GM23338 (cell line): ENCODE measurements at regions not wholly inside any gene's neighbourhood (a gene's known extent, or its start where the extent isn't known, plus 50 kb on each side); places are given as distances from the start of the nearest gene placed in this dataset.

Experiments
- ATAC-seq: fragments of 200-7000 bp; cut with Tn5 transposase; 3 replicates; pipeline ENCODE4 v1.9.1; 2020
- DNase-seq: peaks from one replicate; pipeline ENCODE4 v3.0.0-alpha.2; 2015; ENCODE audit warnings: low spot score
- H2AFZ ChIP-seq: fragments of 200-600 bp; sonication (generic); 2 replicates; pipeline ENCODE4 v1.8.0; 2016; ENCODE audit warnings: antibody characterized with exemption, mild to moderate bottlenecking, moderate library complexity
- H3F3A ChIP-seq: fragments of 200-600 bp; sonication (generic); replicated peaks from 2 replicates; pipeline ENCODE4 v1.8.0; 2017; ENCODE audit warnings: antibody characterized with exemption, mixed run types, low read depth
- H3K27ac ChIP-seq: fragments of 200-600 bp; sonication (generic); 2 replicates; pipeline ENCODE4 v1.6.1; 2016; ENCODE audit warnings: low read depth
- H3K27me3 ChIP-seq: fragments of 200-600 bp; sonication (generic); 2 replicates; pipeline ENCODE4 v1.8.0; 2016; ENCODE audit warnings: mild to moderate bottlenecking, mixed run types, moderate library complexity; ENCODE audit not compliant: insufficient read depth
- H3K36me3 ChIP-seq: fragments of 200-600 bp; sonication (generic); 2 replicates; pipeline ENCODE4 v1.8.0; 2016; ENCODE audit warnings: mild to moderate bottlenecking; ENCODE audit not compliant: insufficient read depth
- H3K4me1 ChIP-seq: fragments of 200-600 bp; sonication (generic); 2 replicates; pipeline ENCODE4 v1.8.0; 2016; ENCODE audit warnings: mild to moderate bottlenecking, moderate library complexity; ENCODE audit not compliant: insufficient read depth
- H3K4me2 ChIP-seq: fragments of 200-600 bp; sonication (generic); 2 replicates; pipeline ENCODE4 v1.7.1; 2017; ENCODE audit warnings: mixed run types
- H3K4me3 ChIP-seq: fragments of 200-600 bp; sonication (generic); 2 replicates; pipeline ENCODE4 v1.6.1; 2016; ENCODE audit warnings: mixed run types
- H3K79me2 ChIP-seq: fragments of 200-600 bp; sonication (generic); replicated peaks from 2 replicates; pipeline ENCODE4 v1.8.0; 2017; ENCODE audit warnings: mild to moderate bottlenecking; ENCODE audit not compliant: insufficient read depth
- H3K9me2 ChIP-seq: fragments of 200-600 bp; sonication (generic); 2 replicates; pipeline ENCODE4 v1.8.0; 2017; ENCODE audit not compliant: insufficient read depth
- H4K20me1 ChIP-seq: fragments of 200-600 bp; sonication (generic); replicated peaks from 2 replicates; pipeline ENCODE4 v1.8.0; 2017; ENCODE audit warnings: mild to moderate bottlenecking; ENCODE audit not compliant: insufficient read depth
- H3K27ac Mint-ChIP-seq: 2 replicates; pipeline ENCODE4 v1.8.0; 2020; ENCODE audit warnings: inconsistent platforms, mild to moderate bottlenecking, moderate library complexity, mixed read lengths
- H3K27me3 Mint-ChIP-seq: 3 replicates; pipeline ENCODE4 v1.8.0; 2022; ENCODE audit warnings: low read depth, mild to moderate bottlenecking, moderate library complexity, mixed read lengths, inconsistent platforms; ENCODE audit not compliant: insufficient read depth, poor library complexity
- H3K36me3 Mint-ChIP-seq: 3 replicates; pipeline ENCODE4 v1.8.0; 2021; ENCODE audit warnings: low read depth, mild to moderate bottlenecking, inconsistent platforms, moderate library complexity, mixed read lengths
- H3K4me1 Mint-ChIP-seq: 3 replicates; pipeline ENCODE4 v1.8.0; 2020; ENCODE audit warnings: mild to moderate bottlenecking, inconsistent platforms, mixed read lengths
- H3K4me3 Mint-ChIP-seq: 3 replicates; pipeline ENCODE4 v1.8.0; 2021; ENCODE audit warnings: moderate library complexity, mild to moderate bottlenecking, inconsistent platforms, mixed read lengths
- H3K9me3 Mint-ChIP-seq: 3 replicates; pipeline ENCODE4 v1.8.0; 2020; ENCODE audit warnings: moderate library complexity, mild to moderate bottlenecking, inconsistent platforms, mixed read lengths
- CREB1 ChIP-seq: fragments of 250-450 bp; sonication (Bioruptor Pico); IDR thresholded peaks from 2 replicates; pipeline ENCODE4 v1.5.0; 2020; ENCODE audit warnings: low read depth, mild to moderate bottlenecking, moderate library complexity
- CTCF ChIP-seq, 2 experiments: fragments of 200-600 bp in 1 of 2; sonication (generic) in 1 of 2; conservative IDR thresholded peaks; 2 replicates each; pipeline versions ENCODE4 v1.5.1 to v1.6.1; 2016 to 2017; ENCODE audit warnings: antibody characterized with exemption in 2 of 2, low read depth in 2 of 2, mild to moderate bottlenecking in 2 of 2, moderate library complexity in 1 of 2
- ETS1 ChIP-seq: IDR thresholded peaks from 2 replicates; pipeline ENCODE4 v1.6.1; 2016; ENCODE audit warnings: antibody characterized with exemption
- EZH2 ChIP-seq: fragments of 200-600 bp; sonication (generic); IDR thresholded peaks from one replicate; pipeline ENCODE4 v1.8.0; 2017; ENCODE audit warnings: antibody characterized with exemption, mild to moderate bottlenecking, low read depth; ENCODE audit not compliant: unreplicated experiment
- EZH2phosphoT487 ChIP-seq: fragments of 200-600 bp; sonication (generic); IDR thresholded peaks from one replicate; pipeline ENCODE4 v1.8.1; 2018; ENCODE audit warnings: antibody characterized with exemption; ENCODE audit not compliant: unreplicated experiment
- JUNB ChIP-seq: IDR thresholded peaks from one replicate; pipeline ENCODE4 v1.6.1; 2016; ENCODE audit warnings: antibody characterized with exemption; ENCODE audit not compliant: unreplicated experiment
- NANOG ChIP-seq: IDR thresholded peaks from 2 replicates; pipeline ENCODE4 v1.6.1; 2016; ENCODE audit warnings: antibody characterized with exemption, borderline replicate concordance
- POLR2AphosphoS5 ChIP-seq: IDR thresholded peaks from 2 replicates; pipeline ENCODE4 v1.6.1; 2016; ENCODE audit warnings: antibody characterized with exemption, low read depth
- STAT1 ChIP-seq: IDR thresholded peaks from one replicate; pipeline ENCODE4 v1.6.1; 2016; ENCODE audit warnings: antibody characterized with exemption; ENCODE audit not compliant: unreplicated experiment
- ZNF114 ChIP-seq: fragments of 250-450 bp; sonication (Bioruptor Pico); IDR thresholded peaks from 2 replicates; pipeline ENCODE4 v1.5.0; 2020; ENCODE audit warnings: mild to moderate bottlenecking, moderate library complexity
- ZNF331 ChIP-seq: fragments of 250-450 bp; sonication (Bioruptor Pico); IDR thresholded peaks from 2 replicates; pipeline ENCODE4 v1.5.0; 2020; ENCODE audit warnings: low read depth, mild to moderate bottlenecking, moderate library complexity
- ZNF462 ChIP-seq: fragments of 250-450 bp; sonication (Bioruptor Pico); IDR thresholded peaks from 2 replicates; pipeline ENCODE4 v1.5.0; 2020; ENCODE audit warnings: mild to moderate bottlenecking, moderate library complexity
- TF ChIP-seq, protein P1 (sequence below): IDR thresholded peaks from one replicate; pipeline ENCODE4 v1.6.1; 2018; ENCODE audit warnings: antibody characterized with exemption; ENCODE audit not compliant: unreplicated experiment

DNA sequence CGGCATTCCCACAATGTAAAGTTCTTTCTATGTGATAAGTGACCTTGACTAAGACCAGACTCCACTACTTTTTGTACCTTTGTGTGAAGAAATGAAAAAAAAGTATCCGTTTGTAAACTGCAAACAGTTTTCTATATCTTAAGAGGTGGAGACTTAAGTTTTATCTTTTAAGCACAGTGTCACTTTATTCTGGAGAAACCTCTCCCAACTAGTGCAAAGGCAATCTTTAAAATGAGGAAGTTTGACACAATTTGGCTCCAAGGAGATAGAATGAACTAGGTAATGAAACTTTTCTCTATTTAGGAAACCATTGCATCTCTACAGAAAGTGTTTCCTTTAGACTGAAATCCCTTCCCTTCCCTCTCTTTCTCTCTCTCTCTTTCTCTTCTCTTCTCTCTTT is 122.9 kb downstream of the SAMD9 start:
- peaks cover 17% of the 10 kb centered on the region for H3K4me1 Mint-ChIP-seq
- H3K27ac ChIP-seq = no peak overlapping the region
- peaks cover 13% of the 10 kb centered on the region for H3K27me3 Mint-ChIP-seq
- no peaks in the 10 kb centered on the region for H3K79me2 ChIP-seq
- TF ChIP-seq JUNB (no peak), POLR2AphosphoS5 (no peak), CTCF (conservative IDR thresholded peaks at IDR 0.05; ENCODE audit: low read depth in 2 of 2) (no peak), ZNF331 (CRISPR knock-in tag) (no peak), ZNF114 (CRISPR knock-in tag) (no peak), ETS1 (no peak), STAT1 (no peak), ZNF462 (CRISPR knock-in tag) (no peak), NANOG (no peak), EZH2 (no peak), CREB1 (no peak), EZH2phosphoT487 (no peak)
- TF ChIP-seq, protein P1, sequence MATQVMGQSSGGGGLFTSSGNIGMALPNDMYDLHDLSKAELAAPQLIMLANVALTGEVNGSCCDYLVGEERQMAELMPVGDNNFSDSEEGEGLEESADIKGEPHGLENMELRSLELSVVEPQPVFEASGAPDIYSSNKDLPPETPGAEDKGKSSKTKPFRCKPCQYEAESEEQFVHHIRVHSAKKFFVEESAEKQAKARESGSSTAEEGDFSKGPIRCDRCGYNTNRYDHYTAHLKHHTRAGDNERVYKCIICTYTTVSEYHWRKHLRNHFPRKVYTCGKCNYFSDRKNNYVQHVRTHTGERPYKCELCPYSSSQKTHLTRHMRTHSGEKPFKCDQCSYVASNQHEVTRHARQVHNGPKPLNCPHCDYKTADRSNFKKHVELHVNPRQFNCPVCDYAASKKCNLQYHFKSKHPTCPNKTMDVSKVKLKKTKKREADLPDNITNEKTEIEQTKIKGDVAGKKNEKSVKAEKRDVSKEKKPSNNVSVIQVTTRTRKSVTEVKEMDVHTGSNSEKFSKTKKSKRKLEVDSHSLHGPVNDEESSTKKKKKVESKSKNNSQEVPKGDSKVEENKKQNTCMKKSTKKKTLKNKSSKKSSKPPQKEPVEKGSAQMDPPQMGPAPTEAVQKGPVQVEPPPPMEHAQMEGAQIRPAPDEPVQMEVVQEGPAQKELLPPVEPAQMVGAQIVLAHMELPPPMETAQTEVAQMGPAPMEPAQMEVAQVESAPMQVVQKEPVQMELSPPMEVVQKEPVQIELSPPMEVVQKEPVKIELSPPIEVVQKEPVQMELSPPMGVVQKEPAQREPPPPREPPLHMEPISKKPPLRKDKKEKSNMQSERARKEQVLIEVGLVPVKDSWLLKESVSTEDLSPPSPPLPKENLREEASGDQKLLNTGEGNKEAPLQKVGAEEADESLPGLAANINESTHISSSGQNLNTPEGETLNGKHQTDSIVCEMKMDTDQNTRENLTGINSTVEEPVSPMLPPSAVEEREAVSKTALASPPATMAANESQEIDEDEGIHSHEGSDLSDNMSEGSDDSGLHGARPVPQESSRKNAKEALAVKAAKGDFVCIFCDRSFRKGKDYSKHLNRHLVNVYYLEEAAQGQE = no peak
- H2AFZ ChIP-seq = no peak overlapping the region
- H3K4me2 ChIP-seq = no peak overlapping the region
- ATAC-seq (no peak), DNase-seq (no peak)
- H3K4me1 ChIP-seq = peaks cover 20% of the 10 kb centered on the region
- H3F3A ChIP-seq = no peaks in the 10 kb centered on the region
- no peaks in the 10 kb centered on the region for H3K36me3 ChIP-seq
- H3K9me2 ChIP-seq = no peaks in the 10 kb centered on the region
- no peak overlapping the region for H3K4me3 Mint-ChIP-seq
- H3K9me3 Mint-ChIP-seq = no peaks in the 10 kb centered on the region
- H3K27me3 ChIP-seq = no peaks in the 10 kb centered on the region
- H3K36me3 Mint-ChIP-seq = no peaks in the 10 kb centered on the region
- no peak overlapping the region for H3K4me3 ChIP-seq
- no peaks in the 10 kb centered on the region for H4K20me1 ChIP-seq
- H3K27ac Mint-ChIP-seq = no peak overlapping the region
